HG02981 (cell line): ENCODE measurements at regions not wholly inside any gene's neighbourhood (a gene's known extent, or its start where the extent isn't known, plus 50 kb on each side); places are given as distances from the start of the nearest gene placed in this dataset.

ENCODE experiments used
- ATAC-seq: cut with Tn5 transposase; IDR thresholded peaks from one replicate; pipeline ENCODE4 v1.9.1; 2021; ENCODE audit warnings: mild to moderate bottlenecking, moderate library complexity; ENCODE audit not compliant: unreplicated experiment

- ATAC-seq, result no peak
Observed at GRCh38 chr10:129344731-129345355, 122.2 kb upstream of the MGMT start.

GRCh38 chr10:129345763-129346162, 121.3 kb upstream of the MGMT start:
- ATAC-seq, result no peak

GRCh38 chr10:129350690-129351089, 116.4 kb upstream of the MGMT start:
- ATAC-seq, result no peak

GRCh38 chr10:129353101-129353500, 113.9 kb upstream of the MGMT start:
- no peak for ATAC-seq

GRCh38 chr10:129360046-129360445, 107.0 kb upstream of the MGMT start:
- ATAC-seq, result no peak

GRCh38 chr10:129361676-129362376, 105.2 kb upstream of the MGMT start:
- no peak for ATAC-seq

GRCh38 chr10:129364949-129365348, 102.1 kb upstream of the MGMT start:
- ATAC-seq, result no peak

- ATAC-seq, result no peak
Observed at GRCh38 chr10:129365767-129366402, 101.2 kb upstream of the MGMT start.

GRCh38 chr10:129366450-129366849, 100.6 kb upstream of the MGMT start:
- no peak for ATAC-seq

- no peak for ATAC-seq
Observed at GRCh38 chr10:129369566-129369965, 97.5 kb upstream of the MGMT start.

GRCh38 chr10:129371541-129371940, 95.5 kb upstream of the MGMT start:
- no peak for ATAC-seq

GRCh38 chr10:129372172-129372571, 94.9 kb upstream of the MGMT start:
- ATAC-seq, result no peak

GRCh38 chr10:129373231-129373630, 93.8 kb upstream of the MGMT start:
- no peak for ATAC-seq

- no peak for ATAC-seq
Observed at GRCh38 chr10:129373718-129374117, 93.3 kb upstream of the MGMT start.

GRCh38 chr10:129375171-129375570, 91.9 kb upstream of the MGMT start:
- no peak for ATAC-seq

GRCh38 chr10:129375912-129376311, 91.1 kb upstream of the MGMT start:
- ATAC-seq, result no peak

GRCh38 chr10:129380279-129380678, 86.8 kb upstream of the MGMT start:
- ATAC-seq, result no peak

- no peak for ATAC-seq
Observed at GRCh38 chr10:129381741-129382140, 85.3 kb upstream of the MGMT start.

- ATAC-seq, result no peak
Observed at GRCh38 chr10:129382401-129382800, 84.6 kb upstream of the MGMT start.

- ATAC-seq, result no peak
Observed at GRCh38 chr10:129383651-129384050, 83.4 kb upstream of the MGMT start.

- ATAC-seq, result no peak
Observed at GRCh38 chr10:129385600-129385999, 81.4 kb upstream of the MGMT start.
